Sigmoid colon (tissue), 6 donors: ENCODE measurements at regions not wholly inside any gene's neighbourhood (a gene's known extent, or its start where the extent isn't known, plus 50 kb on each side); places are given as distances from the start of the nearest gene placed in this dataset.

Source experiments
- DNase-seq: peaks from one replicate; pipeline ENCODE4 v3.0.0-alpha.2; 2019
- H3K27ac ChIP-seq, 4 donors: fragments of 200-600 bp; sonication (generic); one replicate each; pipeline ENCODE4 v1.5.1; 2016 to 2019; ENCODE audit warnings: mild to moderate bottlenecking in 1 of 4
- H3K27me3 ChIP-seq, 3 donors: fragments of 200-600 bp; sonication (generic); one replicate each; pipeline ENCODE4 v1.5.1; 2019; ENCODE audit warnings: mild to moderate bottlenecking in 1 of 3
- H3K36me3 ChIP-seq, 4 donors: fragments of 200-600 bp; sonication (generic); one replicate each; pipeline ENCODE4 v1.5.1; 2016 to 2019
- H3K4me1 ChIP-seq, 4 donors: fragments of 200-600 bp; sonication (generic); one replicate each; pipeline ENCODE4 v1.5.1; 2017 to 2019
- H3K4me3 ChIP-seq, 4 donors: fragments of 200-600 bp; sonication (generic); one replicate each; pipeline ENCODE4 v1.5.1; 2017 to 2019; ENCODE audit warnings: mild to moderate bottlenecking in 2 of 4, moderate library complexity in 1 of 4
- H3K9me3 ChIP-seq, 4 donors: fragments of 200-600 bp in 3 of 4; sonication (generic) in 3 of 4; one replicate each; pipeline versions ENCODE4 v1.5.1 to v1.6.1; 2013 to 2019
- CTCF ChIP-seq, 4 experiments: fragments of 450-650 bp in 3 of 4; fragments of 200-600 bp in 1 of 4; IDR thresholded peaks; one replicate each; pipeline ENCODE4 v1.5.1; 2016 to 2019; ENCODE audit warnings: antibody characterized with exemption in 4 of 4, mild to moderate bottlenecking in 3 of 4, moderate library complexity in 2 of 4
- EP300 ChIP-seq, 4 donors: sonication (generic); formaldehyde crosslinking; IDR thresholded peaks; one replicate each; pipeline ENCODE4 v1.6.1; 2017; ENCODE audit warnings: antibody characterized with exemption in 4 of 4
- POLR2A ChIP-seq, 2 donors: fragments of 450-650 bp; IDR thresholded peaks; one replicate each; pipeline ENCODE4 v1.6.1; 2016; ENCODE audit warnings: antibody characterized with exemption in 2 of 2, mild to moderate bottlenecking in 2 of 2, moderate library complexity in 2 of 2
- POLR2AphosphoS5 ChIP-seq, 4 donors: sonication (generic); formaldehyde crosslinking; IDR thresholded peaks; one replicate each; pipeline ENCODE4 v1.6.1; 2017; ENCODE audit warnings: antibody characterized with exemption in 4 of 4
- WGBS, 2 donors: extraction: QIAGEN DNeasy Blood & Tissue Kit; methylation state at CpG; one replicate each; pipeline ENCODE4 v1.1.7; 2013; 5-methylcytosine and 5-hydroxymethylcytosine counted together
- intact Hi-C: fragments of 100-400 bp; cut with DNase I; formaldehyde crosslinking; loops from one replicate; pipeline ENCODE4 v1.15.1; 2023
- donor health status: healthy with polysubstance abuse.
- donor health status: healthy.

GRCh38 chr4:58090539-58090938, 980.4 kb upstream of the IGFBP7 start:
- Histone ChIP-seq H3K36me3 (no peaks in the 10 kb centered on the region), H3K9me3 (no peaks in the 10 kb centered on the region), H3K4me1 (peaks cover 0 to 9% (median 0%) of the 10 kb centered on the region in 4 donors), H3K4me3 (no peak overlapping the region), H3K27me3 (no peaks in the 10 kb centered on the region), H3K27ac (no peak overlapping the region)
- TF ChIP-seq POLR2AphosphoS5 (IDR thresholded peaks at IDR 0.05) (no peak), POLR2A (IDR thresholded peaks at IDR 0.05) (no peak), CTCF (IDR thresholded peaks at IDR 0.05) (no peak), EP300 (IDR thresholded peaks at IDR 0.05) (no peak)
- no peak for DNase-seq
- intact Hi-C loops: no loop called here

GRCh38 chr4:58081356-58081755, 971.2 kb upstream of the IGFBP7 start:
- intact Hi-C loops: no loop called here
- H3K4me3 ChIP-seq: no peak overlapping the region
- TF ChIP-seq EP300 (IDR thresholded peaks at IDR 0.05): no peak
- H3K4me1 ChIP-seq: no peaks in the 10 kb centered on the region
- H3K27me3 ChIP-seq: no peaks in the 10 kb centered on the region
- no peaks in the 10 kb centered on the region for H3K36me3 ChIP-seq
- H3K9me3 ChIP-seq: no peaks in the 10 kb centered on the region
- no peak for DNase-seq
- H3K27ac ChIP-seq: no peak overlapping the region

GRCh38 chr4:58075724-58076123, 965.5 kb upstream of the IGFBP7 start:
- no peak for DNase-seq
- TF ChIP-seq POLR2AphosphoS5 (IDR thresholded peaks at IDR 0.05) (no peak), EP300 (IDR thresholded peaks at IDR 0.05) (no peak), CTCF (IDR thresholded peaks at IDR 0.05) (no peak), POLR2A (IDR thresholded peaks at IDR 0.05) (no peak)

GRCh38 chr4:58074382-58074781, 964.2 kb upstream of the IGFBP7 start:
- no peak for TF ChIP-seq POLR2A (IDR thresholded peaks at IDR 0.05)
- H3K27ac ChIP-seq: no peak overlapping the region
- no peaks in the 10 kb centered on the region for H3K36me3 ChIP-seq
- H3K9me3 ChIP-seq: no peaks in the 10 kb centered on the region
- no peaks in the 10 kb centered on the region for H3K27me3 ChIP-seq
- DNase-seq: no peak
- no peaks in the 10 kb centered on the region for H3K4me1 ChIP-seq
- intact Hi-C loops: no loop called here
- no peak overlapping the region for H3K4me3 ChIP-seq
- WGBS, 2 donors: 90 to 91% methylated on average over 1 of the region's 1 CpG

More at GRCh38 chr4:58075724-58076123, 965.5 kb upstream of the IGFBP7 start:
- no peak overlapping the region for H3K27ac ChIP-seq
- intact Hi-C loops: no loop called here
- H3K9me3 ChIP-seq: no peaks in the 10 kb centered on the region
- no peaks in the 10 kb centered on the region for H3K4me1 ChIP-seq
- H3K27me3 ChIP-seq: no peaks in the 10 kb centered on the region
- no peak overlapping the region for H3K4me3 ChIP-seq
- no peaks in the 10 kb centered on the region for H3K36me3 ChIP-seq

GRCh38 chr4:58070726-58071125, 960.5 kb upstream of the IGFBP7 start:
- no peak for TF ChIP-seq POLR2A (IDR thresholded peaks at IDR 0.05)
- TF ChIP-seq POLR2AphosphoS5 (IDR thresholded peaks at IDR 0.05): no peak
- TF ChIP-seq CTCF (IDR thresholded peaks at IDR 0.05): no peak
- no peak for TF ChIP-seq EP300 (IDR thresholded peaks at IDR 0.05)
- Histone ChIP-seq H3K27ac (no peak overlapping the region), H3K36me3 (no peaks in the 10 kb centered on the region), H3K9me3 (no peaks in the 10 kb centered on the region), H3K27me3 (no peaks in the 10 kb centered on the region), H3K4me3 (no peak overlapping the region), H3K4me1 (no peaks in the 10 kb centered on the region)
- DNase-seq: no peak
- intact Hi-C loops: no loop called here

GRCh38 chr4:58064653-58065052, 954.5 kb upstream of the IGFBP7 start:
- WGBS, 2 donors: 81 to 86% methylated on average over 3 of the region's 3 CpGs
- no peak for DNase-seq
- Histone ChIP-seq H3K27me3 (no peaks in the 10 kb centered on the region), H3K36me3 (no peaks in the 10 kb centered on the region), H3K4me1 (no peaks in the 10 kb centered on the region), H3K9me3 (no peaks in the 10 kb centered on the region), H3K27ac (no peak overlapping the region), H3K4me3 (no peak overlapping the region)
- intact Hi-C loops: no loop called here
- TF ChIP-seq CTCF (IDR thresholded peaks at IDR 0.05) (no peak), EP300 (IDR thresholded peaks at IDR 0.05) (no peak), POLR2AphosphoS5 (IDR thresholded peaks at IDR 0.05) (no peak), POLR2A (IDR thresholded peaks at IDR 0.05) (no peak)
